HG02973 (cell line): ENCODE measurements at regions not wholly inside any gene's neighbourhood (a gene's known extent, or its start where the extent isn't known, plus 50 kb on each side); places are given as distances from the start of the nearest gene placed in this dataset.

Source experiments
- ATAC-seq: cut with Tn5 transposase; IDR thresholded peaks from one replicate; pipeline ENCODE4 v1.9.1; 2021; ENCODE audit warnings: moderate library complexity; ENCODE audit not compliant: unreplicated experiment

- no peak for ATAC-seq
These were observed 427.6 kb upstream of the SEMA6D start for GRCh38 chr15:47289656-47290055.

- no peak for ATAC-seq
These were observed 425.5 kb upstream of the SEMA6D start for GRCh38 chr15:47291767-47292166.

GRCh38 chr15:47292638-47293190 is 424.6 kb upstream of the SEMA6D start:
- ATAC-seq: no peak

GRCh38 chr15:47293466-47294162 is 423.7 kb upstream of the SEMA6D start:
- no peak for ATAC-seq

- no peak for ATAC-seq
These were observed 422.5 kb upstream of the SEMA6D start for GRCh38 chr15:47294765-47295259.

- ATAC-seq: no peak
These were observed 420.4 kb upstream of the SEMA6D start for GRCh38 chr15:47296881-47297280.

GRCh38 chr15:47299846-47300434 is 417.4 kb upstream of the SEMA6D start:
- no peak for ATAC-seq

GRCh38 chr15:47300596-47300995 is 416.7 kb upstream of the SEMA6D start:
- ATAC-seq: no peak

GRCh38 chr15:47301481-47301880 is 415.8 kb upstream of the SEMA6D start:
- no peak for ATAC-seq

GRCh38 chr15:47304656-47305055 is 412.6 kb upstream of the SEMA6D start:
- no peak for ATAC-seq

GRCh38 chr15:47312161-47312560 is 405.1 kb upstream of the SEMA6D start:
- ATAC-seq: no peak

- no peak for ATAC-seq
These were observed 390.6 kb upstream of the SEMA6D start for GRCh38 chr15:47326410-47327333.

- ATAC-seq: no peak
These were observed 385.4 kb upstream of the SEMA6D start for GRCh38 chr15:47331829-47332393.

GRCh38 chr15:47332481-47332880 is 384.8 kb upstream of the SEMA6D start:
- no peak for ATAC-seq

GRCh38 chr15:47333734-47334133 is 383.6 kb upstream of the SEMA6D start:
- no peak for ATAC-seq

GRCh38 chr15:47334805-47335535 is 382.3 kb upstream of the SEMA6D start:
- no peak for ATAC-seq

- ATAC-seq: no peak
These were observed 380.2 kb upstream of the SEMA6D start for GRCh38 chr15:47337106-47337505.

- no peak for ATAC-seq
These were observed 379.5 kb upstream of the SEMA6D start for GRCh38 chr15:47337836-47338235.

- no peak for ATAC-seq
These were observed 378.5 kb upstream of the SEMA6D start for GRCh38 chr15:47338771-47339170.
